Keratinocyte (primary cell): ENCODE measurements at regions not wholly inside any gene's neighbourhood (a gene's known extent, or its start where the extent isn't known, plus 50 kb on each side); places are given as distances from the start of the nearest gene placed in this dataset.

ENCODE experiments used
- DNase-seq: peaks from one replicate; pipeline ENCODE4 v3.0.0-alpha.2; 2011; ENCODE audit warnings: low read depth, missing footprints, low spot score
- FAIRE-seq: peaks from 2 replicates; lab custom pipeline; 2011; peaks lifted over from hg19 to GRCh38; lab: Jason Lieb, UNC
- H2AFZ ChIP-seq: 2 replicates; pipeline ENCODE4 v1.6.0; 2012; ENCODE audit warnings: low read length, control low read depth, inconsistent platforms; ENCODE audit not compliant: control insufficient read depth
- H3K27ac ChIP-seq: 2 replicates; pipeline ENCODE4 v1.5.1; 2011; ENCODE audit warnings: low read length; ENCODE audit not compliant: control insufficient read depth, insufficient read depth
- H3K27me3 ChIP-seq: 3 replicates; pipeline ENCODE4 v1.6.0; 2011; ENCODE audit warnings: low read length; ENCODE audit not compliant: control insufficient read depth, insufficient read depth; ENCODE audit errors: extremely low read depth
- H3K36me3 ChIP-seq, 2 experiments: 2 replicates in 1 of 2; 3 replicates in 1 of 2; pipeline ENCODE4 v1.5.1; 2011; ENCODE audit warnings: low read length in 2 of 2, mild to moderate bottlenecking in 1 of 2; ENCODE audit not compliant: control insufficient read depth in 2 of 2, insufficient read depth in 2 of 2; ENCODE audit errors: extremely low read depth in 1 of 2
- H3K4me1 ChIP-seq: 3 replicates; pipeline ENCODE4 v1.5.1; 2011; ENCODE audit warnings: low read length; ENCODE audit not compliant: control insufficient read depth, insufficient read depth; ENCODE audit errors: extremely low read depth
- H3K4me2 ChIP-seq: 3 replicates; pipeline ENCODE4 v1.6.0; 2011; ENCODE audit warnings: low read depth, low read length; ENCODE audit not compliant: control insufficient read depth, insufficient read depth; ENCODE audit errors: extremely low read depth
- H3K4me3 ChIP-seq, 3 experiments: fragments of 200-600 bp in 1 of 3; sonication (generic) in 1 of 3; 2 replicates in 2 of 3; 3 replicates in 1 of 3; pipeline ENCODE4 v1.5.1; 2011 to 2016; ENCODE audit warnings: low read length in 3 of 3, mild to moderate bottlenecking in 3 of 3, control low read depth in 2 of 3, inconsistent platforms in 1 of 3, low read depth in 1 of 3, mixed read lengths in 1 of 3, mixed run types in 1 of 3, moderate library complexity in 1 of 3; ENCODE audit not compliant: control insufficient read depth in 2 of 3, insufficient read depth in 2 of 3; ENCODE audit errors: extremely low read depth in 1 of 3
- H3K79me2 ChIP-seq: 2 replicates; pipeline ENCODE4 v1.6.0; 2012; ENCODE audit warnings: low read length; ENCODE audit not compliant: control insufficient read depth, insufficient read depth
- H3K9ac ChIP-seq: 3 replicates; pipeline ENCODE4 v1.6.0; 2011; ENCODE audit warnings: low read length; ENCODE audit not compliant: control insufficient read depth, insufficient read depth; ENCODE audit errors: extremely low read depth
- H3K9me1 ChIP-seq: 3 replicates; pipeline ENCODE4 v1.6.0; 2011; ENCODE audit warnings: low read length; ENCODE audit not compliant: control insufficient read depth, insufficient read depth; ENCODE audit errors: extremely low read depth
- H3K9me3 ChIP-seq: 2 replicates; pipeline ENCODE4 v1.5.1; 2012; ENCODE audit warnings: low read depth, low read length; ENCODE audit not compliant: control insufficient read depth
- H4K20me1 ChIP-seq: 3 replicates; pipeline ENCODE4 v1.6.0; 2011; ENCODE audit warnings: low read length; ENCODE audit not compliant: control insufficient read depth, insufficient read depth; ENCODE audit errors: extremely low read depth
- EZH2 ChIP-seq: IDR thresholded peaks from one replicate; pipeline ENCODE4 v1.6.1; 2012; ENCODE audit warnings: inconsistent platforms, mild to moderate bottlenecking, low read length, moderate library complexity
- dilution Hi-C: fragments of 300-500 bp; cut with MboI; formaldehyde crosslinking; loops from one replicate; pipeline ENCODE4 v1.7.0; 2020; ENCODE audit warnings: low sequenced_read_pairs; ENCODE audit not compliant: extremely low pct_ligation_motif_present
- TF ChIP-seq, protein P1 (sequence below), 3 experiments: IDR thresholded peaks in 1 of 3; conservative IDR thresholded peaks in 1 of 3; optimal IDR thresholded peaks in 1 of 3; 2 replicates in 2 of 3; 3 replicates in 1 of 3; pipeline versions ENCODE3 to v1.5.1; 2011; ENCODE audit warnings: low read length in 3 of 3, mild to moderate bottlenecking in 3 of 3, moderate library complexity in 2 of 3, control low read depth in 1 of 3, inconsistent platforms in 1 of 3; ENCODE audit not compliant: insufficient read depth in 2 of 3; ENCODE audit errors: extremely low read depth in 1 of 3

DNA sequence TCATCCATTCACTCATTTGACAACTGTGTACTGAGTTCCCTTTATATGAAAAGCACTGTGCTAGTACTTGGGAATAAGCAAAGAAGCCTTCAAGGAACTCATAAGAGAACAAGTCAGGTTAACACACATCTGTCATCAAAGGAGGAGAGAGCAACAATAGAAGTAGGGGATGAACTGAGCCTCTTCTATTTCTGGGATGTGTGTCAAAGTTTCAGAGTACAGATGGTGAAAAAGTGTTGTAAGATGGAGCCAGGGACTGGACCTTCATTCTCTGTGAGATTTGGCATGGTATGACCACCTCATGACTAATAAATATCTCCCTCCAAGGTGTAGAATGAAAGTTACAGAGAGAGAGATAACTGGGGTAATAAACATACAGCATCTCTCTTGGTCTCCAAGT lies 349.8 kb upstream of the PLET1 start:
- no peak overlapping the region for H3K27ac ChIP-seq
- dilution Hi-C loops: no loop called here
- no peak overlapping the region for H3K4me3 ChIP-seq
- no peaks in the 10 kb centered on the region for H3K36me3 ChIP-seq
- no peaks in the 10 kb centered on the region for H3K27me3 ChIP-seq
- H3K9ac ChIP-seq: no peak overlapping the region
- no peaks in the 10 kb centered on the region for H3K9me3 ChIP-seq
- DNase-seq: no peak
- no peaks in the 10 kb centered on the region for H3K79me2 ChIP-seq
- no peak for TF ChIP-seq EZH2
- TF ChIP-seq, protein P1, sequence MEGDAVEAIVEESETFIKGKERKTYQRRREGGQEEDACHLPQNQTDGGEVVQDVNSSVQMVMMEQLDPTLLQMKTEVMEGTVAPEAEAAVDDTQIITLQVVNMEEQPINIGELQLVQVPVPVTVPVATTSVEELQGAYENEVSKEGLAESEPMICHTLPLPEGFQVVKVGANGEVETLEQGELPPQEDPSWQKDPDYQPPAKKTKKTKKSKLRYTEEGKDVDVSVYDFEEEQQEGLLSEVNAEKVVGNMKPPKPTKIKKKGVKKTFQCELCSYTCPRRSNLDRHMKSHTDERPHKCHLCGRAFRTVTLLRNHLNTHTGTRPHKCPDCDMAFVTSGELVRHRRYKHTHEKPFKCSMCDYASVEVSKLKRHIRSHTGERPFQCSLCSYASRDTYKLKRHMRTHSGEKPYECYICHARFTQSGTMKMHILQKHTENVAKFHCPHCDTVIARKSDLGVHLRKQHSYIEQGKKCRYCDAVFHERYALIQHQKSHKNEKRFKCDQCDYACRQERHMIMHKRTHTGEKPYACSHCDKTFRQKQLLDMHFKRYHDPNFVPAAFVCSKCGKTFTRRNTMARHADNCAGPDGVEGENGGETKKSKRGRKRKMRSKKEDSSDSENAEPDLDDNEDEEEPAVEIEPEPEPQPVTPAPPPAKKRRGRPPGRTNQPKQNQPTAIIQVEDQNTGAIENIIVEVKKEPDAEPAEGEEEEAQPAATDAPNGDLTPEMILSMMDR (optimal IDR thresholded peaks at IDR 0.05 in 1 of 3, IDR thresholded peaks at IDR 0.05 in 1 of 3, conservative IDR thresholded peaks at IDR 0.05 in 1 of 3; ENCODE audit: extremely low read depth in 1 of 3, insufficient read depth in 2 of 3, low read length in 3 of 3): no peak
- H4K20me1 ChIP-seq: no peaks in the 10 kb centered on the region
- H3K4me2 ChIP-seq: no peak overlapping the region
- H3K9me1 ChIP-seq: no peaks in the 10 kb centered on the region
- H3K4me1 ChIP-seq: peaks cover 47% of the 10 kb centered on the region
- H2AFZ ChIP-seq: no peak overlapping the region
- FAIRE-seq: no peak

DNA sequence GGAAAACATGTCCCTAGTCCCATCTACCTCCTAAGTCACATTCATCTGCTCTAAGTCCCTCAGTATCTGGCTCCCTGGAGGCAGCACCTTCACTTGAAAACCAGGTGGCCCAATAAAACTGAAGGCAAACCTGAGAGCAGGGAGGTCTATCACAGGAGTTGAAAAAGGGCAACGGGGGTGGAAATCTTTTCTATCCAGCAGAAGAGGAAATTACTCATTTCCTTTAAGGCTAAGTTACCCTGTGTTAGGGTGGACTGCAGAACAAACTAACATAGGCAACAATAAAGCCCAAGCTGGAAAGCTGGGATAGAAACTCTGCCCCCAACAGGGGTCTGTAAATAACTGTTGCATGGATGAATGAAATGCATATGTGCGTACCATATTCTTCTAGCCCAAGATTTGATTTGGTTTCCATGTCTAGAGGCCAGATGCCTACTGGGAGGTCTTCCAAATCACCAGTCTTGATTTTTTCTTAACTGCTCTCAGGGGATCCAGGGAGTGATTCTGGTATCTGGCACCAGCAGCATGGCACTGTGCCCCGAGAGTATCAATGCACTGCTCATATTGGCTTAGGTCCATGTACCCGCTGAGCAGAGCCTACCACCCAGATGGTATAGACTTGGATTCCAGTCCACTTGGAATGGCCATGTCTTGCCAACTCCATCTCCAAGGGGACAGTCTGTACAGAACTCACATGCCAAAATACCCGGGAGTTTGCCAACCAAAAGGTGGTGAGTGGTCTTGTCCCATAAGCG lies 350.0 kb upstream of the NCAM1 start:
- Histone ChIP-seq H3K79me2 (no peaks in the 10 kb centered on the region), H3K9me1 (no peaks in the 10 kb centered on the region), H3K4me3 (no peak overlapping the region), H3K27me3 (no peaks in the 10 kb centered on the region), H4K20me1 (no peaks in the 10 kb centered on the region), H3K4me2 (no peak overlapping the region), H3K36me3 (no peaks in the 10 kb centered on the region), H3K9ac (no peak overlapping the region), H3K27ac (no peak overlapping the region), H3K9me3 (no peaks in the 10 kb centered on the region), H2AFZ (peak overlapping the region; percentile 5), H3K4me1 (peaks cover 51% of the 10 kb centered on the region)
- DNase-seq: no peak
- dilution Hi-C loops: no loop called here
- TF ChIP-seq, protein P1 (optimal IDR thresholded peaks at IDR 0.05 in 1 of 3, IDR thresholded peaks at IDR 0.05 in 1 of 3, conservative IDR thresholded peaks at IDR 0.05 in 1 of 3; ENCODE audit: extremely low read depth in 1 of 3, insufficient read depth in 2 of 3, low read length in 3 of 3): no peak
- TF ChIP-seq EZH2: no peak
- peak; percentile 26 for FAIRE-seq
